ENCODE measurements at regions not wholly inside any gene's neighbourhood (a gene's known extent, or its start where the extent isn't known, plus 50 kb on each side); places are given as distances from the start of the nearest gene placed in this dataset.

GRCh38 chr15:97750060-97750459 lies 210.4 kb upstream of the ARRDC4 start (continued):
- no peak for TF ChIP-seq ZBTB43 (CRISPR knock-in tag; IDR thresholded peaks at IDR 0.05)

GRCh38 chr15:97755726-97756125 lies 204.8 kb upstream of the ARRDC4 start:
- Mint-ChIP-seq H3K4me3 (no peak overlapping the region), H3K27me3 (ENCODE audit: low read depth) (peaks cover 5% of the 10 kb centered on the region), H3K27ac (no peak overlapping the region), H3K9me3 (no peaks in the 10 kb centered on the region), H3K36me3 (no peaks in the 10 kb centered on the region), H3K4me1 (0 out of 2 replicates have a peak, but pooled peaks cover 3% of the 10 kb centered on the region)
- POLR2A ChIA-PET = no interaction called here
- no peak for TF ChIP-seq ZNF121 (CRISPR knock-in tag; IDR thresholded peaks at IDR 0.05)
- CTCF ChIA-PET = interaction anchor here (0.6 to 1.5 kb wide), 7 partner anchors 13 to 1429 kb away, joined by 3 to 12 read pairs (median 3); no protein-coding TSS in a partner anchor
- ATAC-seq = no peak
- DNase-seq (ENCODE audit: low spot score) = no peak

GRCh38 chr15:97759363-97759762 lies 201.1 kb upstream of the ARRDC4 start:
- no peak for DNase-seq (ENCODE audit: low spot score)
- Mint-ChIP-seq H3K27me3 (ENCODE audit: low read depth) (peaks cover 5% of the 10 kb centered on the region), H3K4me1 (0 out of 2 replicates have a peak, but pooled peaks cover 3% of the 10 kb centered on the region), H3K27ac (no peak overlapping the region), H3K36me3 (no peaks in the 10 kb centered on the region), H3K9me3 (no peaks in the 10 kb centered on the region), H3K4me3 (no peak overlapping the region)
- ChIA-PET POLR2A (no interaction called here), CTCF (no interaction called here)
- no peak for TF ChIP-seq AFF4 (CRISPR knock-in tag; IDR thresholded peaks at IDR 0.05; ENCODE audit: borderline replicate concordance)
- no peak for TF ChIP-seq NR3C1 (CRISPR knock-in tag; conservative IDR thresholded peaks at IDR 0.05; ENCODE audit: low read depth)
- TF ChIP-seq IRF2 (CRISPR knock-in tag; IDR thresholded peaks at IDR 0.05; ENCODE audit: borderline replicate concordance, low read depth) = no peak
- TF ChIP-seq ZNF317 (CRISPR knock-in tag; IDR thresholded peaks at IDR 0.05; ENCODE audit: borderline replicate concordance, low read depth) = no peak
- no peak for TF ChIP-seq USF2 (CRISPR knock-in tag; IDR thresholded peaks at IDR 0.05)
- TF ChIP-seq ZNF425 (CRISPR knock-in tag; conservative IDR thresholded peaks at IDR 0.05) = no peak
- no peak for TF ChIP-seq ZNF281 (CRISPR knock-in tag; IDR thresholded peaks at IDR 0.05)
- TF ChIP-seq KAT7 (CRISPR knock-in tag; IDR thresholded peaks at IDR 0.05; ENCODE audit: borderline replicate concordance) = no peak
- no peak for TF ChIP-seq GABPB1 (CRISPR knock-in tag; IDR thresholded peaks at IDR 0.05)
- no peak for TF ChIP-seq ZNF219 (CRISPR knock-in tag; IDR thresholded peaks at IDR 0.05; ENCODE audit: borderline replicate concordance)
- no peak for TF ChIP-seq ATF2 (CRISPR knock-in tag; IDR thresholded peaks at IDR 0.05; ENCODE audit: borderline replicate concordance, low read depth)
- TF ChIP-seq ZMAT4 (CRISPR knock-in tag; IDR thresholded peaks at IDR 0.05) = no peak
- TF ChIP-seq PRRX2 (CRISPR knock-in tag; IDR thresholded peaks at IDR 0.05) = no peak
- TF ChIP-seq JUN (CRISPR knock-in tag; IDR thresholded peaks at IDR 0.05) = no peak
- TF ChIP-seq CREB1 (CRISPR knock-in tag; IDR thresholded peaks at IDR 0.05) = no peak
- no peak for ATAC-seq

Measured in WTC11 (cell line).